ENCODE measurements at regions not wholly inside any gene's neighbourhood (a gene's known extent, or its start where the extent isn't known, plus 50 kb on each side); places are given as distances from the start of the nearest gene placed in this dataset.

- DNase-seq (ENCODE audit: low read depth, low spot score) = no peak
Measured at GRCh38 chr2:41414486-41415230, 633.2 kb upstream of the PKDCC start.

GRCh38 chr2:41417511-41417910 is 630.3 kb upstream of the PKDCC start:
- H3K27ac ChIP-seq = no peak overlapping the region
- DNase-seq (ENCODE audit: low read depth, low spot score) = no peak

More at GRCh38 chr2:41414486-41415230, 633.2 kb upstream of the PKDCC start:
- H3K27ac ChIP-seq = no peak overlapping the region

GRCh38 chr2:41420219-41420618 is 627.6 kb upstream of the PKDCC start:
- DNase-seq (ENCODE audit: low read depth, low spot score) = no peak
- no peak overlapping the region for H3K27ac ChIP-seq

GRCh38 chr2:41420872-41421271 is 626.9 kb upstream of the PKDCC start:
- no peak for DNase-seq (ENCODE audit: low read depth, low spot score)
- H3K27ac ChIP-seq = no peak overlapping the region

GRCh38 chr2:41431756-41432155 is 616.1 kb upstream of the PKDCC start:
- no peak overlapping the region for H3K27ac ChIP-seq
- DNase-seq (ENCODE audit: low read depth, low spot score) = no peak

- no peak for DNase-seq (ENCODE audit: low read depth, low spot score)
- H3K27ac ChIP-seq = no peak overlapping the region
Measured at GRCh38 chr2:41432459-41432858, 615.4 kb upstream of the PKDCC start.

- no peak overlapping the region for H3K27ac ChIP-seq
- no peak for DNase-seq (ENCODE audit: low read depth, low spot score)
Measured at GRCh38 chr2:41434991-41435390, 612.8 kb upstream of the PKDCC start.

- H3K27ac ChIP-seq = no peak overlapping the region
- DNase-seq (ENCODE audit: low read depth, low spot score) = no peak
Measured at GRCh38 chr2:41441958-41442357, 605.9 kb upstream of the PKDCC start.

- no peak for DNase-seq (ENCODE audit: low read depth, low spot score)
- H3K27ac ChIP-seq = no peak overlapping the region
Measured at GRCh38 chr2:41445865-41446264, 602.0 kb upstream of the PKDCC start.

- no peak overlapping the region for H3K27ac ChIP-seq
- no peak for DNase-seq (ENCODE audit: low read depth, low spot score)
Measured at GRCh38 chr2:41446266-41446665, 601.6 kb upstream of the PKDCC start.

GRCh38 chr2:41448221-41448620 is 599.6 kb upstream of the PKDCC start:
- H3K27ac ChIP-seq = no peak overlapping the region
- DNase-seq (ENCODE audit: low read depth, low spot score) = no peak

- no peak overlapping the region for H3K27ac ChIP-seq
- DNase-seq (ENCODE audit: low read depth, low spot score) = no peak
Measured at GRCh38 chr2:41457026-41457425, 590.8 kb upstream of the PKDCC start.

- no peak overlapping the region for H3K27ac ChIP-seq
- DNase-seq (ENCODE audit: low read depth, low spot score) = no peak
Measured at GRCh38 chr2:41460661-41461060, 587.2 kb upstream of the PKDCC start.

- no peak overlapping the region for H3K27ac ChIP-seq
- DNase-seq (ENCODE audit: low read depth, low spot score) = no peak
Measured at GRCh38 chr2:41464395-41464794, 583.4 kb upstream of the PKDCC start.

GRCh38 chr2:41475959-41476358 is 571.9 kb upstream of the PKDCC start:
- DNase-seq (ENCODE audit: low read depth, low spot score) = no peak
- no peak overlapping the region for H3K27ac ChIP-seq

GRCh38 chr2:41482659-41483058 is 565.2 kb upstream of the PKDCC start:
- H3K27ac ChIP-seq = no peak overlapping the region
- DNase-seq (ENCODE audit: low read depth, low spot score) = no peak

GRCh38 chr2:41483226-41483625 is 564.6 kb upstream of the PKDCC start:
- no peak for DNase-seq (ENCODE audit: low read depth, low spot score)
- H3K27ac ChIP-seq = no peak overlapping the region

GRCh38 chr2:41483982-41484857 is 563.6 kb upstream of the PKDCC start:
- no peak overlapping the region for H3K27ac ChIP-seq
- DNase-seq (ENCODE audit: low read depth, low spot score) = no peak

- H3K27ac ChIP-seq = no peak overlapping the region
- DNase-seq (ENCODE audit: low read depth, low spot score) = no peak
Measured at GRCh38 chr2:41484858-41485234, 563.0 kb upstream of the PKDCC start.

GRCh38 chr2:41486948-41487347 is 560.9 kb upstream of the PKDCC start:
- no peak for DNase-seq (ENCODE audit: low read depth, low spot score)
- H3K27ac ChIP-seq = no peak overlapping the region

GRCh38 chr2:41488888-41489287 is 558.9 kb upstream of the PKDCC start:
- no peak for DNase-seq (ENCODE audit: low read depth, low spot score)
- H3K27ac ChIP-seq = no peak overlapping the region

GRCh38 chr2:41489638-41490037 is 558.2 kb upstream of the PKDCC start:
- no peak for DNase-seq (ENCODE audit: low read depth, low spot score)

More at GRCh38 chr2:41489638-41490037, 558.2 kb upstream of the PKDCC start:
- no peak overlapping the region for H3K27ac ChIP-seq
